ENCODE measurements at regions not wholly inside any gene's neighbourhood (a gene's known extent, or its start where the extent isn't known, plus 50 kb on each side); places are given as distances from the start of the nearest gene placed in this dataset.

DNA sequence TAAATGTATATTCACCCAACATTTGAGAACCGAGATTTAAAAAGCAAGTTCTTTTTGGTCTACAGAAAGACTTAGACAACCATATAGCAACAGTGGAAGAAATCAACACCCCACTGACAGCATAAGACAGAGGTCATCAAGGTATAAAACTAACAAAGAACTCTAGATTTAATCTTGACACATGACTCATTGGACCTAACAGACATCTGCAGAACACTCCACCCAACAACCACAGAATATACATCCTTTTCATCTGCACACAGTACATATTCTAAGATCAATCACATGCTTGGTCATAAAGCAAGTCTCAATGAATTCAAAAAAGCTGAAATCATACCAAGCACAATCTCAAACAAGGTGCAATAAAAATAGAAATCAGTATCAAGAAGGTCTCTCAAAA, 65.8 kb downstream of the SPIN4 start:
- TF ChIP-seq CTCF (conservative IDR thresholded peaks at IDR 0.05): no peak
- TF ChIP-seq ZFX (IDR thresholded peaks at IDR 0.05): no peak

All from C4-2B (cell line).